HAP-1 (cell line): ENCODE measurements at regions not wholly inside any gene's neighbourhood (a gene's known extent, or its start where the extent isn't known, plus 50 kb on each side); places are given as distances from the start of the nearest gene placed in this dataset.
"Not testable (repeated sequence)": the region's sequence is repeated elsewhere in the genome, so short reads cannot be mapped to it uniquely, and the experiment has no call there.

Experiments
- DNase-seq, 2 experiments: peaks; one replicate each; pipeline ENCODE4 v3.0.0-alpha.2; 2016 to 2020; ENCODE audit warnings: low spot score in 2 of 2
- H3K27me3 ChIP-seq: fragments of 250-450 bp; sonication (Bioruptor Pico); 2 replicates; pipeline ENCODE4 v1.5.1; 2020; ENCODE audit warnings: low read depth, mild to moderate bottlenecking, moderate library complexity
- H3K36me3 ChIP-seq: fragments of 250-450 bp; sonication (Bioruptor Pico); replicated peaks from 2 replicates; pipeline ENCODE4 v1.5.1; 2020; ENCODE audit warnings: mild to moderate bottlenecking
- H3K4me1 ChIP-seq: fragments of 250-450 bp; sonication (Bioruptor Pico); 2 replicates; pipeline ENCODE4 v1.5.1; 2020; ENCODE audit warnings: mild to moderate bottlenecking
- H3K4me3 ChIP-seq: fragments of 250-450 bp; sonication (Bioruptor Pico); 2 replicates; pipeline ENCODE4 v1.5.1; 2020; ENCODE audit warnings: mild to moderate bottlenecking, moderate library complexity
- H3K9me3 ChIP-seq: fragments of 250-450 bp; sonication (Bioruptor Pico); 2 replicates; pipeline ENCODE4 v1.5.1; 2020; ENCODE audit warnings: mild to moderate bottlenecking, moderate library complexity
- in situ Hi-C: fragments of 300-500 bp; cut with MboI; formaldehyde crosslinking; loops from 3 replicates; pipeline ENCODE4 v1.14.3; 2020; ENCODE audit warnings: low sequenced_read_pairs, inconsistent platforms, mixed read lengths

- DNase-seq: peak in 1 of 2 experiments; percentile 9
- in situ Hi-C loops, H3K36me3 ChIP-seq: not testable (repeated sequence)
These were observed 4054.1 kb upstream of the TPTE start for GRCh38 chr21:6467189-6467774.

GRCh38 chr21:6467907-6468306, 4053.5 kb upstream of the TPTE start:
- DNase-seq, H3K4me1 ChIP-seq, in situ Hi-C loops, H3K36me3 ChIP-seq, H3K4me3 ChIP-seq, H3K9me3 ChIP-seq, H3K27me3 ChIP-seq: not testable (repeated sequence)

More at GRCh38 chr21:6467189-6467774, 4054.1 kb upstream of the TPTE start:
- H3K4me3 ChIP-seq, H3K9me3 ChIP-seq, H3K4me1 ChIP-seq, H3K27me3 ChIP-seq: not testable (repeated sequence)

- in situ Hi-C loops, H3K36me3 ChIP-seq, H3K9me3 ChIP-seq, H3K4me1 ChIP-seq, H3K4me3 ChIP-seq, DNase-seq, H3K27me3 ChIP-seq: not testable (repeated sequence)
These were observed 4053.0 kb upstream of the TPTE start for GRCh38 chr21:6468331-6468860.

DNA sequence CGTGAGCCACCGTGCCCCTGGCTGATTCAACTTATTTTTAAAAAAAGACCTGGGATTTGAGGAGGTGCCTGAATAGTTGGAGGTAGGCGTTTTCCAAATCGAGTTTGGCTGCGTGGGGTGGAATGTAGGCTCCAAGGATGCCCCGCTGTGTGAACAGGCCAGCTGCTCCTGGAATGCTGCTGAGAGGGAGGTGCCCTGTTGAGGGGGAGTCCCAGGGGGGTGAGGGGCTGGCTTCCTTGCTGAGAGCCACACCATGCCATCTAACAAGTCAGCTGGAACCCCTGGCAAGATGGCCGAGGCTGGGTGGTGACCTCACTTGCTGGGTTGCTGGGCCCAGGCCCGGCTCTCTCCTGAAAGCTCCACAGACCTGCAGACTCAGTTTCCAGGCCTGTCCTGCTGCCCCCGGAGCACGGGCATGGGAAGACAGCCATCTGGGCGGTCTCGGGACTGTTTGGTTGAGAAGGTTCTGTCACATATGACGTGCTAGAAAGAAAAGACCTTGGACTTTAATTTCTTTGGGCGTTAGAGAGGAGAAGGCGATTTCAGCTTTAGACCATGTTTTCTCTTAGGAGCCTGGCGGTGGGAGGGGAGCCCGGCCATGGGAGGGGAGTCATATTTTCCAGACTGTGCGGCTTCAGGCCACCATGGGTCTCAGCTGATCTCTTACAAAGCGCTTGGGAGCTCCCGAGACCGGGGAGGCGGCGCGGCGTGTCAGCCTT, 4047.0 kb upstream of the TPTE start:
- H3K9me3 ChIP-seq, H3K36me3 ChIP-seq, H3K4me1 ChIP-seq, H3K27me3 ChIP-seq, in situ Hi-C loops, DNase-seq, H3K4me3 ChIP-seq: not testable (repeated sequence)

- H3K36me3 ChIP-seq, DNase-seq, H3K27me3 ChIP-seq, H3K9me3 ChIP-seq, in situ Hi-C loops, H3K4me3 ChIP-seq, H3K4me1 ChIP-seq: not testable (repeated sequence)
These were observed 4040.3 kb upstream of the TPTE start for GRCh38 chr21:6481116-6481515.

DNA sequence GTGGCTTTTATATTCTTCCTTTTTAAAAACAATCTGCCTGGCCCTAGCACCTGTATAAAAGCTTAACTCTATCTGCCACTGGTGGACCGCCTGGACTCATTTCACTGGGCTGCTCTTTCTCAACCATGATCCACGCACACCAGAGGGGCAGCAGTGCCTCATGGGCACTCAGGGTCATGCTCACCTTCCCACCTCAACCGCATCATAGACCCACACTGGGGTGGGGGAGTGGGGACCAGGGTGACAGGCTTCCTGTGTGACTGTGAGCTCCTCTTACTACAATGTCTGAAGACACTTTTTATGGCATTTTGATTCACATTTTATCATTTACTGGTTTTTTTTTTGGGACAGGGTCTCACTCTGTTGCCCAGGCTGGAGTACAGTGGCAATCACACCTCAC, 4038.8 kb upstream of the TPTE start:
- H3K4me1 ChIP-seq, in situ Hi-C loops, H3K4me3 ChIP-seq, H3K27me3 ChIP-seq, H3K9me3 ChIP-seq, H3K36me3 ChIP-seq: not testable (repeated sequence)
- peak in 1 of 2 experiments; percentile 5 for DNase-seq

DNA sequence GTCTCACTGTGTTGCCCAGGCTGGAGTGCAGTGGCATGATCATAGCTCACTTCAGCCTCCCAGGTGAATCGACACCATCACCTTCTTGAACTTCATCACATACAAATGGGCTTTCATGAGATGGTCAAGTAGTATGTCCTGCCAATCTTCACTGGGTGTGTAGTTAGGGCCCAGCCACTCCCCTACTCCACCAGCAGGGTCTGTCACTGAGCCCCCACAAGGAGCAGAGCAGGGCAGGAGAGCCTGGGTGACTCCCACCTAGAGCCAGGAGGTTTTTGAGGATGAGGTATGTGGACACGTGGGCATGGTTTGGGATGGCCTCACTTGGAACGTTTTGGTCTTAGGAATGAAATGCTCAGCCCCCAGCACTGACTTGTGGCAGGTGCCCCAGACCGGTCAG, 4037.7 kb upstream of the TPTE start:
- H3K4me3 ChIP-seq, H3K9me3 ChIP-seq, H3K36me3 ChIP-seq, H3K27me3 ChIP-seq, H3K4me1 ChIP-seq, in situ Hi-C loops, DNase-seq: not testable (repeated sequence)

DNA sequence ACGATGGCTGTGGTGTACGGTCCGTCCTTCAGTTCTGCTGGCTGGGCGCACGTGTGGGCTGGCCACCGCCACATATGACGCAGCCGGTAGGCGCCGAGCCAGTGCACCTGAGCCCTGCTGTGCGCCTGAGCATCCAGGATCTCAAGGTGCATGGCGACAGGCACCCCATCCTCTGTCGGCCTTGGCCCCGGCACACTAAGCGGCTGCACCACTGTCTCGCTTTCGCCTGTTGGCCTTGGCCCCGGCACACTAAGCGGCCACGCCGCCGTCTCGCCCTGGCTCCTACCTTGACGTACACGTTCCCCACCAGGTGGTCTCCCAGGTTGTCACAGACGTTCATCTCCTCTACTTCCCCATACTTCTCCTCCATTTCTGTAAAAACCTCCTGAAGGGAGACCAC, 4034.6 kb upstream of the TPTE start:
- H3K4me3 ChIP-seq, in situ Hi-C loops: not testable (repeated sequence)

GRCh38 chr21:6492691-6493090, 4028.7 kb upstream of the TPTE start:
- H3K27me3 ChIP-seq, H3K9me3 ChIP-seq, H3K4me1 ChIP-seq, in situ Hi-C loops, H3K36me3 ChIP-seq, DNase-seq, H3K4me3 ChIP-seq: not testable (repeated sequence)

More for the DNA sequence above, 4034.6 kb upstream of the TPTE start:
- not testable (repeated sequence) for H3K36me3 ChIP-seq, H3K27me3 ChIP-seq, H3K9me3 ChIP-seq, DNase-seq, H3K4me1 ChIP-seq

- H3K36me3 ChIP-seq, H3K27me3 ChIP-seq, H3K4me3 ChIP-seq, DNase-seq, H3K4me1 ChIP-seq, H3K9me3 ChIP-seq, in situ Hi-C loops: not testable (repeated sequence)
These were observed 4027.4 kb upstream of the TPTE start for GRCh38 chr21:6493957-6494356.

GRCh38 chr21:6496356-6496755, 4025.0 kb upstream of the TPTE start:
- H3K4me3 ChIP-seq, H3K9me3 ChIP-seq, H3K27me3 ChIP-seq, DNase-seq, in situ Hi-C loops, H3K4me1 ChIP-seq, H3K36me3 ChIP-seq: not testable (repeated sequence)

GRCh38 chr21:6498716-6499115, 4022.7 kb upstream of the TPTE start:
- H3K27me3 ChIP-seq, H3K9me3 ChIP-seq, H3K36me3 ChIP-seq, in situ Hi-C loops, H3K4me1 ChIP-seq: not testable (repeated sequence)
- DNase-seq: peak in 1 of 2 experiments; percentile 20
- peak overlapping the region; percentile 61 for H3K4me3 ChIP-seq

DNA sequence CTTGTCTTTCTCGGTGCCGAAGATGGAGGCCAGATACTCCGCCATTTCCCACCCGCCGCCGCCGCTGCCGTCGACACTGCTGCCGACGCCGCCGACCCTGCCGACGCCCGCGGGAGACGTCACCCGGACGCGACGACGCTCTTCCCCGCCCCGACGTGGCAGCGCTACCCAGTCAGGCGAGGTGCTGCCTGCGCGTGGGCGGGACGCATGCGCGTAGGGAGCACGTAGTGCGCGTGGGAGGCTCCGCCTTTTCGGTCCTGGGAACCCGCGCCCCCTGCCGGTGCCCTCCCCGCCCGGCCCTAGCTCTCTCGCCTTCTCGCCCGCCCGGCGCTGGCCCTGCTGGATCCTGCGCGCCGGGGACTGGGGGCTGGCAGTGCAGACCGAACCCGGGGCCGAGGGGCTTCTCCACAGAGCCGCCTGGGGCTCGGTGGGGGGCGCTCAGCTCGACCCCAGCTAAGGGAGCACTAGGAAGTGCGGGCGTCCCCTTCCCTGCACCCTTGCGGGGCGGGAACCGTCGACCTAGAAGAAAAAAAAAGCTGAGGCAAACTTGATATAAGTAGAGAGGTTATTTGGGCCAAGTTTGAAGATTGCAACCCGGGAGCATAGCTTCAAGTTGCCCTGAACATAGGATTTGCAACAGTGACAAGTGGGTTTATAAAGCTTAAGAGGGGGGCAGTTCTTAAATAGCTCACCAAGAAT, 4022.1 kb upstream of the TPTE start:
- H3K4me3 ChIP-seq, H3K9me3 ChIP-seq, H3K27me3 ChIP-seq, H3K4me1 ChIP-seq, H3K36me3 ChIP-seq, in situ Hi-C loops: not testable (repeated sequence)
- peak in 1 of 2 experiments; percentile 82 for DNase-seq

- H3K27me3 ChIP-seq, DNase-seq, H3K4me1 ChIP-seq, H3K9me3 ChIP-seq, H3K36me3 ChIP-seq, H3K4me3 ChIP-seq, in situ Hi-C loops: not testable (repeated sequence)
These were observed 4021.5 kb upstream of the TPTE start for GRCh38 chr21:6499866-6500265.
